GM12864 (cell line): ENCODE measurements at regions not wholly inside any gene's neighbourhood (a gene's known extent, or its start where the extent isn't known, plus 50 kb on each side); places are given as distances from the start of the nearest gene placed in this dataset.

Source experiments
- DNase-seq: peaks from one replicate; pipeline ENCODE4 v3.0.0-alpha.2; 2011; ENCODE audit warnings: low read depth
- H3K4me3 ChIP-seq: 2 replicates; pipeline ENCODE4 v1.5.1; 2011; ENCODE audit warnings: mild to moderate bottlenecking, low read depth, low read length, control low read depth
- TF ChIP-seq, protein P1 (sequence below): IDR thresholded peaks from 2 replicates; pipeline ENCODE4 v1.5.1; 2011; ENCODE audit warnings: low read depth, mild to moderate bottlenecking, moderate library complexity, low read length, control low read depth, inconsistent platforms; ENCODE audit errors: missing control alignments

DNA sequence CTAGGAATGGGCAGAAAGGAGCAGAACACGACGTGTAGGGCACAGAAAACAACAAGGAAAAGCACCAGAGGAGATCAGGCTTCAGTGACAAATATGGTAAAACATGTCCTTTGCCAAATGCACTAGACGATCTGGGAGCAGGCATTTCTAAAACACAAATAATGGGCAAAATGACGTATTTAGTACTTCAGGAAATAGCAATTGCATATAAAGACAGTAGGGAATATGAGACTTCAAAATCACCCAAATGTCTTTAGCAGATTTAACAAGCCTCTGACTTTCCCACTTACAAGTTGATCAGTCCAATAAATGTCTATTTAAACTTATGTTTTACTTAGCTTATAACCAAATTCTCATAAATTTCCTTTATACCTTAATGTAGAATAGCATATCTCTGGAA lies 969.6 kb upstream of the C9orf72 start:
- TF ChIP-seq, protein P1, sequence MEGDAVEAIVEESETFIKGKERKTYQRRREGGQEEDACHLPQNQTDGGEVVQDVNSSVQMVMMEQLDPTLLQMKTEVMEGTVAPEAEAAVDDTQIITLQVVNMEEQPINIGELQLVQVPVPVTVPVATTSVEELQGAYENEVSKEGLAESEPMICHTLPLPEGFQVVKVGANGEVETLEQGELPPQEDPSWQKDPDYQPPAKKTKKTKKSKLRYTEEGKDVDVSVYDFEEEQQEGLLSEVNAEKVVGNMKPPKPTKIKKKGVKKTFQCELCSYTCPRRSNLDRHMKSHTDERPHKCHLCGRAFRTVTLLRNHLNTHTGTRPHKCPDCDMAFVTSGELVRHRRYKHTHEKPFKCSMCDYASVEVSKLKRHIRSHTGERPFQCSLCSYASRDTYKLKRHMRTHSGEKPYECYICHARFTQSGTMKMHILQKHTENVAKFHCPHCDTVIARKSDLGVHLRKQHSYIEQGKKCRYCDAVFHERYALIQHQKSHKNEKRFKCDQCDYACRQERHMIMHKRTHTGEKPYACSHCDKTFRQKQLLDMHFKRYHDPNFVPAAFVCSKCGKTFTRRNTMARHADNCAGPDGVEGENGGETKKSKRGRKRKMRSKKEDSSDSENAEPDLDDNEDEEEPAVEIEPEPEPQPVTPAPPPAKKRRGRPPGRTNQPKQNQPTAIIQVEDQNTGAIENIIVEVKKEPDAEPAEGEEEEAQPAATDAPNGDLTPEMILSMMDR = no peak
- no peak overlapping the region for H3K4me3 ChIP-seq
- no peak for DNase-seq

- DNase-seq = no peak
- no peak overlapping the region for H3K4me3 ChIP-seq
- TF ChIP-seq, protein P1 = no peak
Observed at GRCh38 chr9:28547527-28547926, 974.2 kb upstream of the C9orf72 start.

GRCh38 chr9:28563291-28563934 lies 990.1 kb upstream of the C9orf72 start:
- TF ChIP-seq, protein P1 = no peak
- no peak for DNase-seq
- H3K4me3 ChIP-seq = no peak overlapping the region

GRCh38 chr9:28583832-28584231 lies 1010.6 kb upstream of the C9orf72 start:
- TF ChIP-seq, protein P1 = no peak
- no peak for DNase-seq
- H3K4me3 ChIP-seq = no peak overlapping the region

DNA sequence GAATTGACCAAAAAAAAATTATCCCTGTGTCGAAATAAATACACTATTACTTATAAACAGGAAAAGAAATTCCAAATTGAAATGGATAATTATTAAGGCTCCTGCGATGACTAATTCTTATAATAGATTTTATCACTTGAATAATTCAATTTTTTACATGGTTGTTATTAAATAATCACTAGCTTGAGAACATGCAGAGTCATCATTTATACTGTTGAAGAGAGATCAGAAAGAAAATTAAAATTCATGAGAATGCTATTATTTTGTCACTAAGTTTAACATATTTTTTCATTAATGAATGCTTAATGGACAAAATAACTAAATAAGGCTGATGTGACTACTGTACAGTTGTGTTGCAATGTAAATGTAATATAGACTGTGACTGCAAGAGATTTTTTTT lies 1011.3 kb upstream of the C9orf72 start:
- TF ChIP-seq, protein P1 = no peak
- DNase-seq = no peak
- H3K4me3 ChIP-seq = no peak overlapping the region

- DNase-seq = no peak
- TF ChIP-seq, protein P1 = no peak
- no peak overlapping the region for H3K4me3 ChIP-seq
Observed at GRCh38 chr9:28587052-28587451, 1013.8 kb upstream of the C9orf72 start.

- DNase-seq = no peak
- TF ChIP-seq, protein P1 = no peak
- H3K4me3 ChIP-seq = no peak overlapping the region
Observed at GRCh38 chr9:28598408-28598807, 1025.1 kb upstream of the C9orf72 start.
